MM.1S (cell line): ENCODE measurements at regions not wholly inside any gene's neighbourhood (a gene's known extent, or its start where the extent isn't known, plus 50 kb on each side); places are given as distances from the start of the nearest gene placed in this dataset.

Source experiments
- EZH2 ChIP-seq: fragments of 300-600 bp; sonication (generic); optimal IDR thresholded peaks from 2 replicates; pipeline ENCODE3; 2017; ENCODE audit warnings: low read depth, mild to moderate bottlenecking, antibody characterized with exemption, low read length, mixed read lengths
- EZH2phosphoT487 ChIP-seq: fragments of 300-600 bp; sonication (generic); IDR thresholded peaks from 2 replicates; pipeline ENCODE4 v1.6.1; 2018; ENCODE audit warnings: antibody characterized with exemption, low read length
- TF ChIP-seq, protein P1 (sequence below): fragments of 300-600 bp; sonication (generic); IDR thresholded peaks from 2 replicates; pipeline ENCODE4 v1.5.1; 2016; ENCODE audit warnings: antibody characterized with exemption, low read length, mixed read lengths

DNA sequence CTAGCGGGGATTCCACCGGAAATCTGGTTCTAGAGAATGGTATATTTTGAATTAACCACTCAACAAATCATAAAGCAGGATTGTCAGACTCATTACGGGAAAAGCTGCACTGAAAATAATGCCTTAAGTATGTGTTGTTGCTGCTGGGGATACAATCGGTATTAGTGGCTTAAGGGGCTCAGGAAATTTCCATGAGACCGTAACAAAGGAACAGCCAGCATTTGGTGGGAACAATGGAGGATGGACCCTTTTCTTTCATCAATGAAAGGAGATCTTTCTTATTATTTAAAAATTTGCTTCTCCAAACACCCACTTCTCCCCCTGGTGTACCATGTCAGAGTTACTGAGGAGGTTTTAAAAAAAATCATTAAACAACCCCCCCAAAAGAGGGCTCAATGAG is 342.6 kb upstream of the ZFHX3 start:
- TF ChIP-seq, protein P1, sequence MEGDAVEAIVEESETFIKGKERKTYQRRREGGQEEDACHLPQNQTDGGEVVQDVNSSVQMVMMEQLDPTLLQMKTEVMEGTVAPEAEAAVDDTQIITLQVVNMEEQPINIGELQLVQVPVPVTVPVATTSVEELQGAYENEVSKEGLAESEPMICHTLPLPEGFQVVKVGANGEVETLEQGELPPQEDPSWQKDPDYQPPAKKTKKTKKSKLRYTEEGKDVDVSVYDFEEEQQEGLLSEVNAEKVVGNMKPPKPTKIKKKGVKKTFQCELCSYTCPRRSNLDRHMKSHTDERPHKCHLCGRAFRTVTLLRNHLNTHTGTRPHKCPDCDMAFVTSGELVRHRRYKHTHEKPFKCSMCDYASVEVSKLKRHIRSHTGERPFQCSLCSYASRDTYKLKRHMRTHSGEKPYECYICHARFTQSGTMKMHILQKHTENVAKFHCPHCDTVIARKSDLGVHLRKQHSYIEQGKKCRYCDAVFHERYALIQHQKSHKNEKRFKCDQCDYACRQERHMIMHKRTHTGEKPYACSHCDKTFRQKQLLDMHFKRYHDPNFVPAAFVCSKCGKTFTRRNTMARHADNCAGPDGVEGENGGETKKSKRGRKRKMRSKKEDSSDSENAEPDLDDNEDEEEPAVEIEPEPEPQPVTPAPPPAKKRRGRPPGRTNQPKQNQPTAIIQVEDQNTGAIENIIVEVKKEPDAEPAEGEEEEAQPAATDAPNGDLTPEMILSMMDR: no peak
- TF ChIP-seq EZH2 (no peak), EZH2phosphoT487 (no peak)
